Stimulated activated memory B cell treated with anti-CD40 and anti-IgM and Interleukin-4, amounts not matched to agents 10 μg/mL and 1 μg/mL and 100 μg/mL, for 72 hours (primary cell): ENCODE measurements at regions not wholly inside any gene's neighbourhood (a gene's known extent, or its start where the extent isn't known, plus 50 kb on each side); places are given as distances from the start of the nearest gene placed in this dataset.
A peak's percentile ranks its signal among the peaks of the same experiment; 100 is the strongest.

Experiments
- ATAC-seq: fragments of 150-1000 bp; cut with Tn5 transposase; 2 replicates; pipeline ENCODE4 v1.10.0; 2021
- H3K27ac Mint-ChIP-seq: one replicate; pipeline ENCODE4 v1.8.0; 2022; ENCODE audit warnings: mild to moderate bottlenecking, mixed read lengths
- H3K27me3 Mint-ChIP-seq: one replicate; pipeline ENCODE4 v1.8.0; 2022; ENCODE audit warnings: mixed read lengths
- H3K36me3 Mint-ChIP-seq: one replicate; pipeline ENCODE4 v1.8.0; 2022; ENCODE audit warnings: mixed read lengths
- H3K4me1 Mint-ChIP-seq: one replicate; pipeline ENCODE4 v1.8.0; 2022; ENCODE audit warnings: mixed read lengths
- H3K4me3 Mint-ChIP-seq: one replicate; pipeline ENCODE4 v1.8.0; 2022; ENCODE audit warnings: mild to moderate bottlenecking, moderate library complexity, mixed read lengths
- H3K9me3 Mint-ChIP-seq: one replicate; pipeline ENCODE4 v1.8.0; 2022; ENCODE audit warnings: mixed read lengths

- peak overlapping the region; percentile 40 for H3K27ac Mint-ChIP-seq
- ATAC-seq, result no peak
- H3K27me3 Mint-ChIP-seq, result no peaks in the 10 kb centered on the region
Observed at GRCh38 chrY:21177306-21177800, 333.8 kb upstream of the RBMY1B start.

DNA sequence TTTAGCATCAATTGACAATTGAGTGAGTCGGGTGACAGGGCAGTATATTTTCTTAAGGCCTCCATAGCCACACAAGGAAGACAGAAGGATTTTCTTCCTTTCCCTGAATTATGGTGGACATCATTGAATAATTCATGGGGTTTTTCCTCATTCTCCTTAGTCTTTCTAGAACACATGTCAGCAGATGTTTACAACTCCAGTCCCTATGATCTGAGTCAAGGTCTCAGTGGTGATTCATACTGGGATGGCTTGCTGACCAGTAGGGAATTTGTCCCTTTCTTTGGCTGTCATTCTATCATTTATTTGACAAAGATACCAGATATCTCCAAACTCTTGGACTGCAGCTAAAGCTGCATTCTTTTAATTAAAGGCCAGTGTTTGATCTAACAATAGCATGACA is 332.9 kb upstream of the RBMY1B start:
- H3K27me3 Mint-ChIP-seq, result no peaks in the 10 kb centered on the region
- no peaks in the 10 kb centered on the region for H3K36me3 Mint-ChIP-seq
- H3K4me3 Mint-ChIP-seq, result no peak overlapping the region
- H3K4me1 Mint-ChIP-seq, result peaks cover 8% of the 10 kb centered on the region
- no peak for ATAC-seq
- no peaks in the 10 kb centered on the region for H3K9me3 Mint-ChIP-seq
- no peak overlapping the region for H3K27ac Mint-ChIP-seq

More at GRCh38 chrY:21177306-21177800, 333.8 kb upstream of the RBMY1B start:
- Mint-ChIP-seq H3K36me3 (no peaks in the 10 kb centered on the region), H3K4me1 (peaks cover 8% of the 10 kb centered on the region), H3K9me3 (no peaks in the 10 kb centered on the region), H3K4me3 (no peak overlapping the region)

GRCh38 chrY:21180921-21181320 is 330.2 kb upstream of the RBMY1B start:
- H3K27ac Mint-ChIP-seq, result no peak overlapping the region
- H3K9me3 Mint-ChIP-seq, result no peaks in the 10 kb centered on the region
- no peaks in the 10 kb centered on the region for H3K36me3 Mint-ChIP-seq
- H3K4me1 Mint-ChIP-seq, result peaks cover 8% of the 10 kb centered on the region
- no peak overlapping the region for H3K4me3 Mint-ChIP-seq
- ATAC-seq, result no peak
- no peaks in the 10 kb centered on the region for H3K27me3 Mint-ChIP-seq

DNA sequence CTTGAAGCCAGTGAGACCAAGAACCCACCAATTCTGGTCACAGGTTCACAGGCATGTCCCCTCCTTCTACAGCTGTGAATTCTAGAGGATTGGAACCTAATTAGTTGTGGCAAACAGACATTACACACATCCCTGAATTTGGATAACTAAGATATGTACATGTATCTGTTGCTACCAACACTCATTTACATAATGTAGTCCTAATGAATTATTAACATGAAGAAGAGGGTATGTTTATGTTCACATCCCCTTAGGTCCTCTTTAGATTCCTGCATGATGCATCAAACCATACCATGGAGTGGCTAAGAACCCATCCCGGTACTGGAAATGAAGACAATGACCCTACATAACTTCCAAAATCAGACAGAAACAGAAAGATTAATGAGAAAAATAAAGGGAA is 326.9 kb upstream of the RBMY1B start:
- Mint-ChIP-seq H3K27me3 (no peaks in the 10 kb centered on the region), H3K9me3 (no peaks in the 10 kb centered on the region), H3K4me1 (no peaks in the 10 kb centered on the region), H3K27ac (no peak overlapping the region), H3K36me3 (no peaks in the 10 kb centered on the region), H3K4me3 (no peak overlapping the region)
- no peak for ATAC-seq

DNA sequence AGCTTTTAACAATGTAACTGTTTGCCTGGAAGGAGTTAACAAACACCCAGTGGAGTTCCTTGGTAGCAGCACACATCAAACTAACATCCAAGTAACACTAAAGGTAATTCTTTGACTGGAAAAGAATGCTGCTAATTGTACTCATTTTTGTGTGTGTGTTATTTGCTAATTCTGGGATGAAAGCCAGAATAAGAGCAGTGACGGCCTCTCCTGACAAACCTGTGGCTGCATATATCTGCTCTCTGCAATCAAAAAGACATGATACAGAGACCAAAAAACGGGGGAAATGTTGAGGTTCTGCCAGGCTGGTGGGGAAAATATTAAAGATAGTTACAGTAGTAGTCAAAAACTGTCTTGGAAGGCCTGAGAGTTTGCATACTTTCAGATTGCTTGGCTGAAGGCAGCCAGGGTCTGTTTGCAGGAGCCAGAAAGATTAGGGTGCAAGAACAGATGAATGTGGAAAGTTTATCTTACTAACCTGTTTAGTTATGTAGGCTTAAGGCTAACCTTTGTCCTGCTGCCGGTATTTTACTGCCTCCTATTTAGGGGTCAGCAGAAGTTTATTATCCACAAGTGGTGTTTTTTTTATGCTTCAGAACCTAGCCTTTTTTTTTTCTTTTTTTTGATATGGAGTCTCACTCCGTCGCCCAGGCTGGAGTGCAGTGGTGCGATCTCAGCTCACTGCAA is 325.6 kb upstream of the RBMY1B start:
- no peaks in the 10 kb centered on the region for H3K9me3 Mint-ChIP-seq
- no peaks in the 10 kb centered on the region for H3K27me3 Mint-ChIP-seq
- no peaks in the 10 kb centered on the region for H3K36me3 Mint-ChIP-seq
- H3K27ac Mint-ChIP-seq, result no peak overlapping the region
- no peak for ATAC-seq
- no peaks in the 10 kb centered on the region for H3K4me1 Mint-ChIP-seq
- no peak overlapping the region for H3K4me3 Mint-ChIP-seq

DNA sequence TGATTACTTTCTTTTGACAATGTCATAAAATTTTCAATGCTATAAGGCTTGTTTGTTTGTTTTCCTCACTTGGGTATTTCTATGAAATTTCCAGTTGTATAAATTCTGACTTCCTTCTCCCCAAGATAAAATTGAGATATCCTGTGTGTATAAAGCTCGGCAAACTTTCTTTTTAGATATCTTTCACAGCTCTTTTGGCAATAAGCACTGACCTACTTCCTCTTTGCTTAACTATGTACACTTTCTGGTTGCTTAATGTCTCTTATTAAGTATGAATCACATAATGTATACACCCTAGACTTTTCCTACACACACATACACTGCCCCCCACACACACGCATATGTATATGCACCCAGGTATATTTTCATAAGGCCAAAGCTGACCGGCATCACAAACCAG is 318.4 kb upstream of the RBMY1B start:
- H3K4me3 Mint-ChIP-seq, result no peak overlapping the region
- H3K9me3 Mint-ChIP-seq, result no peaks in the 10 kb centered on the region
- ATAC-seq, result no peak
- H3K27ac Mint-ChIP-seq, result no peak overlapping the region
- no peaks in the 10 kb centered on the region for H3K4me1 Mint-ChIP-seq
- H3K36me3 Mint-ChIP-seq, result no peaks in the 10 kb centered on the region
- H3K27me3 Mint-ChIP-seq, result no peaks in the 10 kb centered on the region

DNA sequence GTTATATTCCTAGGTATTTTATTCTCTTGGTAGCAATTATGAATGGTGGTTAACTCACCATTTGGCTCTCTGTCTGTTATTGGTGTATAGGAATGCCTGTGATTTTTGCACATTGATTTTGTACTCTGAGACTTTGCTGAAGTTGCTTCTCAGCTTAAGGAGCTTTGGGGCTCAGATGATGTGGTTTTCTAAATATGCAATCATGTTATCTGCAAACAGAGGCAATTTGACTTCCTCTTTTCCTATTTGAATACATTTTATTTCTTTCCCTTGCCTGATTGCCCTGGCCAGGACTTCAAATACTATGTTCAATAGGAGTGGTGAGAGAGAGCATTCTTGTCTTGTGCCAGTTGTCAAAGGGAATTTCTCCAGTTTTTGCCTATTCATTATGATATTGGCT is 310.9 kb upstream of the RBMY1B start:
- ATAC-seq, result no peak
- Mint-ChIP-seq H3K36me3 (no peaks in the 10 kb centered on the region), H3K27ac (peak overlapping the region; percentile 24), H3K9me3 (peaks cover 3% of the 10 kb centered on the region), H3K27me3 (no peaks in the 10 kb centered on the region), H3K4me3 (no peak overlapping the region), H3K4me1 (peaks cover 10% of the 10 kb centered on the region)

DNA sequence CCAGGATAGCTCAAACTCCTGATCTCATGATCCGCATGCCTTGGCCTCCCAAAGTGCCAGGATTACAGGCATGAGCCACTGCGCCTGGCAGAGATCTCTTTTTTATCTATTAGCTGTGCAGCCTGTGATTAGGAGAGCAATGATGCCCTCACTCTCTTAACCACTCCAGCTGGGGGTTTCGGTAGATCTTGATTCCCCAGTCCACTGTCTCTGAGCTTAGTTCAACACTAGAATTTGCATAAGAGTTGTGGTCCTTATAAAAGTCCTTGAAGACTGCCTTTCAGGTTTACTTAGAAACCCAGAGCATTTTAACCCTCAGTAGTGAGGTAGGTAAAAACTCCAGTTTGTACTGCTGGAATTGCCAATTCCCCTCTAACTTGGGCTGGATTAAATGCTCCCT is 283.3 kb upstream of the RBMY1B start:
- peak; percentile 82 for ATAC-seq
- Mint-ChIP-seq H3K4me3 (peak overlapping the region; percentile 69), H3K9me3 (no peaks in the 10 kb centered on the region), H3K36me3 (no peaks in the 10 kb centered on the region), H3K4me1 (peaks cover 5% of the 10 kb centered on the region), H3K27ac (peak overlapping the region; percentile 78), H3K27me3 (no peaks in the 10 kb centered on the region)

DNA sequence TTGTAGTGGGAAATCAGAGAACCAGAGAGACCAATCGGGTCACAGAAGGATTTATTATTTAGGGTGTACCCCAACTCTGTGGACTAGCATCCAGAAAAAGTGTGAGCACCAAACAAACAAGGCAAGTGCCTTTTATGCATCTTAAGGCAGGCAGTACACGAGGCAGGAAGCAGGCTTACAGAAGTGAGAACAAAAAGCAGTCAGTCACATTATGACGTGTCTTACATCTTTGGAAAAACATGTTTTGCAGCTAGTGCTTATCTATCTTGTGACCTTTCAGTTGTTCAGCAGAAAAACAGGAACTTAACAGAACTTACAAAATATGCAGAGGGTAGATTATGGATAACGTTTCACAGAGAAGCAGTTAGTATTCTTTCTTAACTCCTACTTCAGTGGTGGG is 270.9 kb upstream of the RBMY1B start:
- Mint-ChIP-seq H3K4me3 (no peak overlapping the region), H3K27me3 (no peaks in the 10 kb centered on the region), H3K9me3 (no peaks in the 10 kb centered on the region), H3K4me1 (peaks cover 34% of the 10 kb centered on the region), H3K36me3 (peaks cover 20% of the 10 kb centered on the region), H3K27ac (peak overlapping the region; percentile 93)
- ATAC-seq, result peak; percentile 99

GRCh38 chrY:21240662-21241310 is 270.4 kb upstream of the RBMY1B start:
- Mint-ChIP-seq H3K27ac (peak overlapping the region; percentile 93), H3K27me3 (no peaks in the 10 kb centered on the region), H3K4me1 (peaks cover 34% of the 10 kb centered on the region), H3K4me3 (no peak overlapping the region), H3K36me3 (peaks cover 20% of the 10 kb centered on the region), H3K9me3 (no peaks in the 10 kb centered on the region)
- ATAC-seq, result peak; percentile 48

DNA sequence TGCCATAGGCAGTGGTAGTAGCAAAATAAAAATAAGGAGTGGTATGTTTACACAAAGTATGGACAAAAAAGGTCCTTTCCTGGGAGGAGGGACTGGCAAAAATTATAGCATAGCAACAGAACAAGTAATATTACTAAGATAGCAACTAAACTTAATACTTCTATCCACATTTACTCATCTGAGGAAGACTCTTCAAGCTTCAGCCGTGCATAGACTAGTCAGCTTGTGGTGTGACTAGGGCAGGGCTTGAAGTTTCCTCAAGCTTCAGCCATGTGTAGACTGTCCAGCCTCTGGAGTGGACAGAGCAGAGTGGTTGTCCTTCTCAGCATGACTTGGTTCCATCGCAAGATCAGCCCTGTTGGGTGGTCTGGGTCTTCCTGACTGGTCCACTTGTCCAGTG is 268.3 kb upstream of the RBMY1B start:
- ATAC-seq, result no peak
- Mint-ChIP-seq H3K4me1 (peaks cover 45% of the 10 kb centered on the region), H3K27me3 (no peaks in the 10 kb centered on the region), H3K36me3 (peaks cover 17% of the 10 kb centered on the region), H3K4me3 (no peak overlapping the region), H3K27ac (peak overlapping the region; percentile 93), H3K9me3 (no peaks in the 10 kb centered on the region)

DNA sequence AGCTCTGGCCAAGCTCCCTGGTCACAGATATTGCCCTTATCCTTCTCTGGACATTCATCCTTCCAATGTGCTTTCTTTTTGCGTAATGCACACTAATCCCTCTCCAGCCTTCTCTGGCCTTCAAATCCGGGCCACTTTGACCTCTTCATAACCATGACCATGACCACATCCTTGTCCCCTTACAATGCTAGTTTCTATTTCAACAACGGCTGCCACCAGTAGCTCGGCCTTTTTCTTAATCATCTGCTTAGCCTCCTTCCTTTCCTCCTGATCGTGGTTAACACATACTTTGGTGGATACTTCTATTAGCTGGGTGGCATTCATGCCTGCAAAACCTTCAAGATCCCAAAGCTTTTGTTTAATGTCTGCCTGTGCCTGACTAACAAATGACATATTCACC is 264.4 kb upstream of the RBMY1B start:
- H3K36me3 Mint-ChIP-seq, result no peaks in the 10 kb centered on the region
- no peak for ATAC-seq
- no peaks in the 10 kb centered on the region for H3K9me3 Mint-ChIP-seq
- H3K4me3 Mint-ChIP-seq, result peak overlapping the region; percentile 38
- peak overlapping the region; percentile 97 for H3K27ac Mint-ChIP-seq
- no peaks in the 10 kb centered on the region for H3K27me3 Mint-ChIP-seq
- H3K4me1 Mint-ChIP-seq, result peaks cover 47% of the 10 kb centered on the region

DNA sequence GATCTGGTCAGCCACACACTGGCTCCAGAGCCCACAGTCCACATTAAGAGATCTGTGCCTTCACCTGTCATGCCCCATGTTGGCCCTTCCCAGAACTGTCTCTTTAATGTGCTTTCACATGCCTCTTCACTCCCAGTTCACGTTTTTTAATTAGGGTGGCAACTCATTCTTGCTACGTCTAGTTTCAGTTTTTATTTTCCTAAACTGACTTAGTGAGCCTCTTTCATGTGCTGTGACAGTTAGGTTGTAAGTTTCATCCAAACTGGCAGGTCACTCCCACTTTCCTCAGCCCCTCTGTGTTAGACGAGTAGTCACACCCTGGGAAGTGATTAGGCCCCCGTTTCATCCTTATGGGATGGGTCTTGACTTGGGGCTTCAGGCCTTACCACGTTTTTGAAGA is 262.5 kb upstream of the RBMY1B start:
- Mint-ChIP-seq H3K4me3 (peak overlapping the region; percentile 55), H3K36me3 (no peaks in the 10 kb centered on the region), H3K9me3 (no peaks in the 10 kb centered on the region), H3K27ac (peak overlapping the region; percentile 97), H3K27me3 (no peaks in the 10 kb centered on the region), H3K4me1 (peaks cover 38% of the 10 kb centered on the region)
- ATAC-seq, result peak; percentile 68

DNA sequence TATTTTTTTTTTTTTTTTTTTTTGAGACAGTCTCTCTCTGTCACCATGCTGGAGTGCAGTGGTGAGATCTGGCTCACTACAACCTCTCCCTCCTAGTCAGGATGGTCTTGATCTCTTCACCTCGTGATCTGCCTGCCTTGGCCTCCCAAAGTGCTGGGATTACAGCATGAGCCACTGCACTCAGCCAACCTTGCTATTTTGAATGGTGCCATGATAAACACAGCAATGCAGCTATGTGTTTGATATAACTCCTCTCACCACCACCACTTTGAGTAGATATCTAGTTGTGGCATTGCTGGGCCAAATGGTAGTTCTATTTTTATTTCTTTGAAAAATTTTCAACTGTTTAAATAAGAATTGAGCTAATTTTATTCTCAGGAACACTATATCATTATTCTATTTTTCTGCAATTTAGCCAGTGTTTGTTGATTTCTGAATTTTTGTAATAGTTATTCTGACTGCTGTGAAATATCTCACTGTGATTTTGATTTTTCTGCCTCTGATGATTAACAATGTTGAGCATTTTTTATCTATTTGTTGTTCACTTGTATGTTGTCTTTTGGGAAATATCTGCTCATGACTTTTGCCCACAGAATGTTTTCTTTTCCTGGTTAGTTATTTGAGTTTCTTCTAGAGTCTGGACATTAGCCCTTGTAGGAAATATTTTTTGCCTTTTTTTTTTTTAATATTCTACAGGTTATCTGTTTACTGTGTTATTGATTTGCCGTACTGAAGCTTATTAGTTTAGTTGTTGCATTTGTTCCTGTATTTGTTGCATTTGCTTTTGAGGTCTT is 257.5 kb upstream of the RBMY1B start:
- no peak for ATAC-seq
- Mint-ChIP-seq H3K36me3 (no peaks in the 10 kb centered on the region), H3K9me3 (no peaks in the 10 kb centered on the region), H3K27me3 (no peaks in the 10 kb centered on the region), H3K4me1 (peaks cover 35% of the 10 kb centered on the region), H3K4me3 (no peak overlapping the region), H3K27ac (peak overlapping the region; percentile 73)

- Mint-ChIP-seq H3K9me3 (no peaks in the 10 kb centered on the region), H3K36me3 (no peaks in the 10 kb centered on the region), H3K4me3 (peak overlapping the region; percentile 60), H3K27ac (peak overlapping the region; percentile 73), H3K27me3 (no peaks in the 10 kb centered on the region), H3K4me1 (peaks cover 27% of the 10 kb centered on the region)
- ATAC-seq, result no peak
Observed at GRCh38 chrY:21254476-21254875, 256.7 kb upstream of the RBMY1B start.
